ENCODE measurements at regions not wholly inside any gene's neighbourhood (a gene's known extent, or its start where the extent isn't known, plus 50 kb on each side); places are given as distances from the start of the nearest gene placed in this dataset.

GRCh38 chr7:8829100-8829499 lies 395.7 kb downstream of the NXPH1 start:
- H3K4me1 ChIP-seq (replicated peaks; ENCODE audit: insufficient read depth) = no peaks in the 10 kb centered on the region
- no peaks in the 10 kb centered on the region; the same call in 1 of the 2 replicates for H3K9me2 ChIP-seq (ENCODE audit: insufficient read depth)
- no peak overlapping the region; the same call in 1 of the 2 replicates for H2AFZ ChIP-seq
- no peaks in the 10 kb centered on the region for H3F3A ChIP-seq (ENCODE audit: insufficient read depth, low read depth)
- no peaks in the 10 kb centered on the region for H3K27me3 ChIP-seq (ENCODE audit: insufficient read depth, low read depth)
- intact Hi-C loops (cut with micrococcal nuclease; ENCODE audit: unreplicated experiment) = no loop called here
- no TSS peak for BruUV-seq (replicated peaks)
- CTCF ChIA-PET = no interaction called here
- no peak for DNase-seq
- H4K20me1 ChIP-seq (ENCODE audit: insufficient read depth) = no peaks in the 10 kb centered on the region
- POLR2A ChIA-PET (ENCODE audit: unreplicated experiment) = no interaction called here
- TF ChIP-seq EZH2 (IDR thresholded peaks at IDR 0.05; ENCODE audit: low read depth) = no peak
- TF ChIP-seq CTCF (conservative IDR thresholded peaks at IDR 0.05) = no peak
- no peaks in the 10 kb centered on the region for H3K9me3 ChIP-seq (ENCODE audit: insufficient read depth, low read depth)
- H3K36me3 ChIP-seq (ENCODE audit: low read depth) = no peaks in the 10 kb centered on the region
- no peak overlapping the region for H3K27ac ChIP-seq
- no peak overlapping the region for H3K4me3 ChIP-seq
- H3K4me2 ChIP-seq = no peak overlapping the region
- no peaks in the 10 kb centered on the region for H3K79me2 ChIP-seq (ENCODE audit: low read depth)

- H3K4me3 ChIP-seq = no peak overlapping the region
- H3K36me3 ChIP-seq (ENCODE audit: low read depth) = no peaks in the 10 kb centered on the region
- no peaks in the 10 kb centered on the region for H3K4me1 ChIP-seq (replicated peaks; ENCODE audit: insufficient read depth)
- no peak for DNase-seq
- H3K27me3 ChIP-seq (ENCODE audit: insufficient read depth, low read depth) = no peaks in the 10 kb centered on the region
- no peaks in the 10 kb centered on the region for H3K79me2 ChIP-seq (ENCODE audit: low read depth)
- no peaks in the 10 kb centered on the region for H3K9me3 ChIP-seq (ENCODE audit: insufficient read depth, low read depth)
- no peaks in the 10 kb centered on the region for H3K9me2 ChIP-seq (ENCODE audit: insufficient read depth)
- H2AFZ ChIP-seq = no peak overlapping the region
- ChIA-PET CTCF (no interaction called here), POLR2A (ENCODE audit: unreplicated experiment) (no interaction called here)
- H3K27ac ChIP-seq = no peak overlapping the region
- H3F3A ChIP-seq (ENCODE audit: insufficient read depth, low read depth) = no peaks in the 10 kb centered on the region
- intact Hi-C loops (cut with micrococcal nuclease; ENCODE audit: unreplicated experiment) = no loop called here
- TF ChIP-seq EZH2 (IDR thresholded peaks at IDR 0.05; ENCODE audit: low read depth) (no peak), CTCF (conservative IDR thresholded peaks at IDR 0.05) (no peak)
- BruUV-seq (replicated peaks) = no TSS peak
- no peaks in the 10 kb centered on the region for H4K20me1 ChIP-seq (ENCODE audit: insufficient read depth)
- H3K4me2 ChIP-seq = no peak overlapping the region
Observed at GRCh38 chr7:8831376-8831775, 398.0 kb downstream of the NXPH1 start.

GRCh38 chr7:8833355-8833754 lies 399.9 kb downstream of the NXPH1 start:
- Histone ChIP-seq H3K4me2 (no peak overlapping the region), H3K4me1 (replicated peaks; ENCODE audit: insufficient read depth) (no peaks in the 10 kb centered on the region), H3K9me2 (ENCODE audit: insufficient read depth) (no peaks in the 10 kb centered on the region), H3K27ac (no peak overlapping the region), H3K79me2 (ENCODE audit: low read depth) (no peaks in the 10 kb centered on the region), H2AFZ (no peak overlapping the region), H3K27me3 (ENCODE audit: insufficient read depth, low read depth) (no peaks in the 10 kb centered on the region), H3K36me3 (ENCODE audit: low read depth) (no peaks in the 10 kb centered on the region), H4K20me1 (ENCODE audit: insufficient read depth) (no peaks in the 10 kb centered on the region), H3K9me3 (ENCODE audit: insufficient read depth, low read depth) (no peaks in the 10 kb centered on the region), H3F3A (ENCODE audit: insufficient read depth, low read depth) (no peaks in the 10 kb centered on the region), H3K4me3 (no peak overlapping the region)
- BruUV-seq (replicated peaks) = no TSS peak
- TF ChIP-seq EZH2 (IDR thresholded peaks at IDR 0.05; ENCODE audit: low read depth) (no peak), CTCF (conservative IDR thresholded peaks at IDR 0.05) (no peak)
- no peak for DNase-seq
- ChIA-PET POLR2A (ENCODE audit: unreplicated experiment) (no interaction called here), CTCF (no interaction called here)
- intact Hi-C loops (cut with micrococcal nuclease; ENCODE audit: unreplicated experiment) = no loop called here
